Dermis blood vessel endothelial cell (primary cell): ENCODE measurements at regions not wholly inside any gene's neighbourhood (a gene's known extent, or its start where the extent isn't known, plus 50 kb on each side); places are given as distances from the start of the nearest gene placed in this dataset.
A peak's percentile ranks its signal among the peaks of the same experiment; 100 is the strongest.
"Not testable (repeated sequence)": the region's sequence is repeated elsewhere in the genome, so short reads cannot be mapped to it uniquely, and the experiment has no call there.

Experiments used
- DNase-seq: peaks from one replicate; pipeline ENCODE4 v3.0.0; 2010

DNA sequence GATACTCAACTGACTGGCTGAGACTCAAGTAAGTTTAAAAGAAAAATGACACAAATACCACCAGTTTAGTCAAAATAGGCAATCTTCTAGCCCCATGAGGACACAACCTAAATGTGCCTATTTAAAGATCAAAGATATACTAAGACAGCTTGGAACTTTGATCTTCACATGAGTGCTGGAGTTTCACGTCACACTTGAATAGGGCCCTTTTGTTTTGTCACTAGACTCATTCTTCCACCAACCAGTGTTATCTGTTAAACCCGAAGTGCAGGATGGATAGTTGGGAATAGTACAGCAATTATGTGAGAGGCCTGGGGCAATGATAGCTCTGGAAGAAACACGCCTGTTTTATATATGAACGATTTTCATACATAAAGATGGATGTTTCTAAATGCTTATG is 792.8 kb upstream of the NUDT12 start:
- no peak for DNase-seq

DNA sequence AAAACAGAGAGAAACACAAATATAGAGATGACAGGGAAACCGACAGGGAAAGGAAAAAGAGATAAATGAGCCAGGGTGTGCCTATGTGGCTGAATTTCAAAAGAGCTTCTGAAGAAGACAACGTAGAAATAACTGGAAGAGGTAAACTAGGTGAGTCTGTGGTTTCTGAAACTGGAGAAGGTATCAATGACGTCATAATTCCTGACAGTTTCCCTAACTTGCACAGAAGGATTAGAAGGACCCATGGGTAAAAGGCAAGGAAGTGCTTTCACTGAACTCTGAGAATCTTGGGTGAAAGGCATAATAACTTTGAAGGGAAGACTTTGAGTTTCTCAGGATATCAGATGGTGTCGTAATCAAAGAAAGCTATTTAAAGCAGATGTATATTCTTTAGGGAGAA is 790.8 kb upstream of the NUDT12 start:
- no peak for DNase-seq

GRCh38 chr5:104352954-104353353 is 790.4 kb upstream of the NUDT12 start:
- no peak for DNase-seq

- DNase-seq: peak; percentile 1
These were observed 784.6 kb upstream of the NUDT12 start for GRCh38 chr5:104347119-104347708.

- DNase-seq: peak; percentile 0
These were observed 782.8 kb upstream of the NUDT12 start for GRCh38 chr5:104345222-104346016.

GRCh38 chr5:104344809-104345208 is 782.2 kb upstream of the NUDT12 start:
- peak; percentile 37 for DNase-seq

DNA sequence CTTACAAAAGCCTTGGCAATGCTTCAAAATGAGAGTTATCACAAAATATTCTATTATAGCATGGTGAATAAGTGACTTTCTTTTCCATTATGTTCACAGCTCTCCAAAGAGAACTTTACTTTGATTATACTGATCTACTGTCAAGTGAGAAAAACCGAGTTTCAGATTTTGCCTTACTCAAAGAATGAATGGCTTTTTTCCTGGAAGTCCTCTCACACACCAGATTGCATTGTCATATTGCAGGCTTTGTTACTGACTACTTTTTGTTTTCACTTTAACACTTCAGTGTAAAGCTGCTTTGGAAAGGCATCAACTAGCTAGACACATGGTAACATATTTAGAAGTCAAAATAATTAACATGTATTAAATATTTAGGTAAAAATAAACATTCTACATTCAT is 765.2 kb upstream of the NUDT12 start:
- no peak for DNase-seq

DNA sequence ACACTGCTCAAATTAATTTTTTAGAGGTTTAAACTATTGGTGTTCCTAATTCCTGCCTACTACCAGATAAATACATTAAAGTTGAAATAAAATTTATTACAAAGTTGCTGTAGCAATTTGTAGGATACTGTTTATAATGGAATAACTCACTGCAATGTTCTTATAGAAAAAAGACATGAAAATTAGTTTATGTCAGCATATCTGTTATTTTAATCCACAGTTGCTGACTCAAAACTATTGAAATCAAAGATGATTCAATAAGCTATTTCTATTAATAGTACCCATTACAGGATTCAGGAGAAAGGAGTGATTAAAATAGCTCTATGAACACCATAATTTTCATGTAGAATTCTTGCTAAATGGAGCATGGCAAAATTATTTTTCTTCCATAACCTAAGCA is 764.4 kb upstream of the NUDT12 start:
- DNase-seq: no peak

GRCh38 chr5:104325356-104325755 is 762.8 kb upstream of the NUDT12 start:
- DNase-seq: no peak

- not testable (repeated sequence) for DNase-seq
These were observed 754.1 kb upstream of the NUDT12 start for GRCh38 chr5:104316676-104317075.

DNA sequence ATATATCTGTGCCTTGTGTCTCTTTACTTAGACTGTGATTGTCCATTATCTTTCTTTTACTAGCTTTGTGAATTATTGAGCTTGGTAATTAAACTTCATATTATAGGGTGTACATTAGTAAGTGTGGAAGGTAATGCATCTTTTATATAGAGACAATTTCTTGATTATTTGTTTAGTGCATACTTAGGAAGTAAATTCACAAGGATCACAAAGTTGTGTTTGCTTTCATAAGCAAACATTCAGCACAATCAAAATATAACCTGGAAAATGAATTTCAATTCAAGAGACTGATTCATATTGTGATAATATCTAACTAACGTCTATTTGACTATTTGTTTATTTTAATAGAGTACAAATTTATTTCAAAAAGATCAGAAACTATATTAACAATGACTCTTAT is 749.9 kb upstream of the NUDT12 start:
- no peak for DNase-seq

DNA sequence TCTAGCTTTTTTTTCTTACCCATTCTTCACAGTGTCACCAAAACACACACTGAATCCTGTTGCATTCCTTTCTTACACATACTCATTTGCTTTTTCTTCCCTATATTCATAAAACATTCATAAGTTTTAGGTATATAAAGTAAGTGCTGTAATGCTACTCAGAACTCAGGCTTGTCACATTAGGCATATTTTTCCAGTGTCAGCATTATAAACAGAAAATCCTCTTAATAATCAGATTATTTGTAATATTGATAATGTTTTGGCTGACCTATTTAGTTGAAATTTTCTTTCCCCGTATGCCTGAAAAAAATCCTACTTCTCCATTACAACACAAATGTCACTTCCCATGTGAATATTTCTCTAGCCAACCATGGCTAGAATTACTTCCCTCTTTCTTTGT is 743.0 kb upstream of the NUDT12 start:
- no peak for DNase-seq

DNA sequence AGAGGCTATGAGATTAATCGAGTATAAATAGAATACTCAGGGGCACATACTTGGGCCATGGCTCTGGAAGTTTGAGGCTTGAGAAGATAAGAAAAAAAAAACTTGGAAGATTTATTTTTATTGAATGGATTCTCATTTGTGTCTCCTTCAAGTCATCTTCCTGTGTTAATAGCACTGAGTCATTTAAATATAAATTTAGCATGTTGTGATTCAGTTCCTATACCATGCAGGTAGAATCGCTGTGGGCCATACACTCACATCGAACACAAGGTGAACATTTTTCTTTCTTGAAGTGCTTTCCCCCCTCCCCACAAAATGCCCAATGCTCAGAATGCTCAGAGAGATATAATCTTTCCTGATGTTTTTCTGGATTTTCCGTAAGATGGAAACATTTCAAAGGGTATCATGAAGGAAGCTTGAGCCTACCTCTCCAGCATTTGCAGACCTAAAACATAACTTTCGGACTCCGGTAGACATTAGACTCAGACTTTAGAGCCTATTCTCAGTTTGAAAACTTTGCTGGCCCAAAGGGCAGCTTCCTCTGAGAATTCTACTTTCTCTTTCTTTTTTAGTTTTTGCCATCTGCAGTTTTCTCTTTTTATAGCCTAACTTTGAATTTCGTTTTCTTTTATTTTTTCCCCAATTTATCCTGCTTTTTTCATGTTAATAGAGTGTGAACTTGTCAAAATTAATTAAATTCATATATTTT is 737.6 kb upstream of the NUDT12 start:
- DNase-seq: no peak

DNA sequence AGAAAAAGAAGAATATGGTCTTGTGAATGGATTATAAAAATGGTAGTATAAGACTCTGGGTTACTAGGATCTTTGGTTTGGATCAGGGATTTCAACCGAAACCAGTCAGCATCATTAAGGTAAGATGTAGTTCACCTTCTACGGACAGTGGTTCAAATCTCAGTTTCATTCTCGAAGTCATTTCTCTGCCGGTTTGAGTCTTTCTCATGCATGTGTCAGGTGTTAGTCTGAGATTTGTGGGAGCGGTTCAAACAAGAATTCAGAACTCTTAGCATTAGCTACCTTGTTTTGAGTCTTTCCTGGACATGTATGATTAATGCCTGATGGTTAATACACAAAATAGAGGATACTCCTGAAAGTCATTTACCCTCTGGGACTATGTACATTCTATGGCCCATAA is 735.9 kb upstream of the NUDT12 start:
- no peak for DNase-seq

GRCh38 chr5:104297076-104297475 is 734.5 kb upstream of the NUDT12 start:
- DNase-seq: no peak

GRCh38 chr5:104295991-104296390 is 733.4 kb upstream of the NUDT12 start:
- DNase-seq: no peak

GRCh38 chr5:104283136-104283535 is 720.5 kb upstream of the NUDT12 start:
- no peak for DNase-seq

GRCh38 chr5:104273725-104274124 is 711.1 kb upstream of the NUDT12 start:
- no peak for DNase-seq

DNA sequence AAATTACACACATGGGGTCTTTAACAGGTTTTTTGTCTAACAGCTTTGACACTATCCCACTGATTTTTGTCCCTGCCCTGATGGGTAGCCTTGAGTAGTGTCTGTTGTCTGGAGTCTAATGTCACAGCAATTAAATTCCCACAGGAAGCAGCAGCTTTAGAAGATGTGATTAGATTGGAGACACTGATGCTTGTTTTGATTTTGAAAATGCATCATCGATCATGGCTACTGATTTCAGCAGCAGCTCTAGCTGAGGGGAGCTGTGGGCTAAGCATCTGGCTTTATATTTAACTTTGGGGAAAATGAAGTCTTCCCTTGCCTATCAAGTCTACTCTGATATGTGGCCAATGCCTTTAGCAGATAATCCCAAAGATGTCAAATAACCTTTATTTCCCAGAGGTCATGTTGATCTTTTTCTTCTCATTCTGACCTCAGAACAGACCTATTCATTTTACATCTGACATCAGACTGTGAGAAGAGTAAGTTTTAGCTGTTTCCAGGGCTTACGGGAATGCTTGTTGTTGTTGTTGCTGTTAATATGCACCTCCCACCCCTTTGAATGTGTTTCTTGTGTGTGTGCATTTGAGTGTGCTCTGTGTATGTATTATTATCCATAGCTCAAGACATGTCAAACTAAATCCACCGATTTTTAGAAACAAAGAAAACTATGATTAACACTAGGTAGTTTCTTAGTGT is 704.9 kb upstream of the NUDT12 start:
- no peak for DNase-seq

- DNase-seq: no peak
These were observed 703.6 kb upstream of the NUDT12 start for GRCh38 chr5:104266161-104266560.

GRCh38 chr5:104265531-104266140 is 703.0 kb upstream of the NUDT12 start:
- DNase-seq: no peak

- no peak for DNase-seq
These were observed 684.7 kb upstream of the NUDT12 start for GRCh38 chr5:104247260-104247659.

DNA sequence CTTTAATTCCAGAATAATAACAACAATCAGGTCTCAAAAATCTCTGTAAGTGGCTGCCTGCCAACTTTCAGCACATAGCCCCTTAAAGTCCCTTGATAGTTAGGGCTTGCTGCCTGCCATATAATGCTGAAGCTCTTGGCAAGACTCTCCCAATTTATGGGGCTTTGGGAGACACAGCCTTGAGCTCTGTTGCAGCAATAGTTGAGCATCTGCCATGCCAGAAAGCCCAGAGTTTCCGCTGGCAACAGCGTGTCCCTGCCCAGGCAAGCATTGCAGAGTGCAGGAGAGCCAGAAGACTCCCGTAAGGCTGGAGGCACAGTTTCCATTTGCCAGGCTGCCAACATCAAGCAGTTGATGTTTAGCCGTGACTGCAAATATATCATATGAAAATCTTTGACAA is 678.5 kb upstream of the NUDT12 start:
- DNase-seq: no peak
